Activated CD4-positive, alpha-beta T cell treated with anti-CD3 and anti-CD28 coated beads, Interleukin-2, amount 50 U/mL, for 16 hours (primary cell): ENCODE measurements at regions not wholly inside any gene's neighbourhood (a gene's known extent, or its start where the extent isn't known, plus 50 kb on each side); places are given as distances from the start of the nearest gene placed in this dataset.
A peak's percentile ranks its signal among the peaks of the same experiment; 100 is the strongest.

ENCODE experiments used
- DNase-seq: peaks from one replicate; pipeline ENCODE4 v3.0.0-alpha.2; 2020

GRCh38 chr3:30122359-30122758 lies 484.0 kb upstream of the TGFBR2 start:
- DNase-seq: no peak

- DNase-seq: no peak
Measured at GRCh38 chr3:30123224-30123623, 483.2 kb upstream of the TGFBR2 start.

- no peak for DNase-seq
Measured at GRCh38 chr3:30123755-30124154, 482.6 kb upstream of the TGFBR2 start.

- DNase-seq: no peak
Measured at GRCh38 chr3:30124435-30125370, 481.7 kb upstream of the TGFBR2 start.

GRCh38 chr3:30129765-30130164 lies 476.6 kb upstream of the TGFBR2 start:
- DNase-seq: no peak

GRCh38 chr3:30130391-30130790 lies 476.0 kb upstream of the TGFBR2 start:
- no peak for DNase-seq

- no peak for DNase-seq
Measured at GRCh38 chr3:30131191-30131590, 475.2 kb upstream of the TGFBR2 start.

GRCh38 chr3:30135190-30135589 lies 471.2 kb upstream of the TGFBR2 start:
- no peak for DNase-seq

GRCh38 chr3:30139283-30139682 lies 467.1 kb upstream of the TGFBR2 start:
- DNase-seq: peak; percentile 16

- no peak for DNase-seq
Measured at GRCh38 chr3:30140356-30141075, 465.9 kb upstream of the TGFBR2 start.

GRCh38 chr3:30141178-30141581 lies 465.2 kb upstream of the TGFBR2 start:
- no peak for DNase-seq

- no peak for DNase-seq
Measured at GRCh38 chr3:30141927-30142326, 464.5 kb upstream of the TGFBR2 start.

GRCh38 chr3:30142946-30143345 lies 463.5 kb upstream of the TGFBR2 start:
- no peak for DNase-seq

- DNase-seq: no peak
Measured at GRCh38 chr3:30145281-30145680, 461.1 kb upstream of the TGFBR2 start.

GRCh38 chr3:30146978-30147377 lies 459.4 kb upstream of the TGFBR2 start:
- peak; percentile 40 for DNase-seq

GRCh38 chr3:30154853-30155252 lies 451.5 kb upstream of the TGFBR2 start:
- DNase-seq: no peak

GRCh38 chr3:30155755-30156154 lies 450.6 kb upstream of the TGFBR2 start:
- DNase-seq: no peak

- DNase-seq: no peak
Measured at GRCh38 chr3:30156586-30157498, 449.6 kb upstream of the TGFBR2 start.

- no peak for DNase-seq
Measured at GRCh38 chr3:30161375-30161774, 445.0 kb upstream of the TGFBR2 start.

GRCh38 chr3:30162579-30162978 lies 443.8 kb upstream of the TGFBR2 start:
- DNase-seq: no peak

GRCh38 chr3:30166535-30166934 lies 439.9 kb upstream of the TGFBR2 start:
- DNase-seq: no peak

GRCh38 chr3:30167541-30168011 lies 438.8 kb upstream of the TGFBR2 start:
- DNase-seq: no peak

GRCh38 chr3:30169487-30169886 lies 436.9 kb upstream of the TGFBR2 start:
- no peak for DNase-seq
